SK-N-SH (cell line): ENCODE measurements at regions not wholly inside any gene's neighbourhood (a gene's known extent, or its start where the extent isn't known, plus 50 kb on each side); places are given as distances from the start of the nearest gene placed in this dataset.

Experiments used
- CTCF ChIA-PET: fragments of 300-600, 350-600 bp; formaldehyde crosslinking; extraction: SDS; loops from one replicate; lab custom pipeline; 2021; lab: Yijun Ruan, JAX
- POLR2A ChIA-PET: fragments of 350-600 bp; sonication (Branson Sonifier 250); formaldehyde crosslinking; extraction: SDS; loops from one replicate; lab custom pipeline; 2020; ENCODE audit warnings: antibody characterized with exemption, inconsistent platforms; lab: Yijun Ruan, JAX
- DNase-seq: peaks from one replicate; pipeline ENCODE4 v3.0.0; 2012
- H2AFZ ChIP-seq: fragments of 200-600 bp; sonication (generic); 2 replicates; pipeline ENCODE4 v1.8.1; 2016; ENCODE audit warnings: antibody characterized with exemption, mild to moderate bottlenecking, low read depth
- H3F3A ChIP-seq: fragments of 200-600 bp; sonication (generic); replicated peaks from 2 replicates; pipeline ENCODE3; 2016; ENCODE audit warnings: antibody characterized with exemption, mild to moderate bottlenecking; ENCODE audit not compliant: insufficient read depth
- H3K27ac ChIP-seq, 2 experiments: fragments of 200-500 bp in 1 of 2; fragments of 200-600 bp in 1 of 2; sonication (Bioruptor generic) in 1 of 2; sonication (generic), shearing (Covaris generic) in 1 of 2; 2 replicates each; pipeline versions ENCODE4 v1.5.1 to v1.6.1; 2014 to 2016; ENCODE audit warnings: low read depth in 2 of 2, inconsistent platforms in 1 of 2, low read length in 1 of 2, mild to moderate bottlenecking in 1 of 2, mixed read lengths in 1 of 2
- H3K27me3 ChIP-seq: fragments of 200-600 bp; sonication (generic), shearing (Covaris generic); 2 replicates; pipeline ENCODE4 v1.6.1; 2016; ENCODE audit warnings: mixed run types; ENCODE audit not compliant: insufficient read depth
- H3K36me3 ChIP-seq, 2 experiments: fragments of 200-500 bp in 1 of 2; fragments of 200-600 bp in 1 of 2; sonication (Bioruptor generic) in 1 of 2; sonication (generic) in 1 of 2; replicated peaks in 1 of 2; 2 replicates each; pipeline versions ENCODE3 to v1.5.1; 2014 to 2016; ENCODE audit warnings: low read length in 1 of 2, mild to moderate bottlenecking in 1 of 2; ENCODE audit not compliant: insufficient read depth in 2 of 2, control insufficient read depth in 1 of 2
- H3K4me1 ChIP-seq, 2 experiments: fragments of 200-500 bp in 1 of 2; fragments of 200-600 bp in 1 of 2; sonication (Bioruptor generic) in 1 of 2; sonication (generic), shearing (Covaris generic) in 1 of 2; 2 replicates each; pipeline versions ENCODE4 v1.5.1 to v1.6.1; 2014 to 2016; ENCODE audit warnings: low read depth in 1 of 2, low read length in 1 of 2, mixed run types in 1 of 2; ENCODE audit not compliant: insufficient read depth in 2 of 2, control insufficient read depth in 1 of 2
- H3K4me2 ChIP-seq: fragments of 200-600 bp; sonication (generic), shearing (Covaris generic); 2 replicates; pipeline ENCODE4 v1.6.1; 2017; ENCODE audit warnings: mixed run types
- H3K4me3 ChIP-seq, 2 experiments: fragments of 200-500 bp in 1 of 2; fragments of 200-600 bp in 1 of 2; sonication (Bioruptor generic) in 1 of 2; sonication (generic), shearing (Covaris generic) in 1 of 2; 2 replicates each; pipeline versions ENCODE4 v1.5.1 to v1.8.1; 2014 to 2016; ENCODE audit warnings: low read depth in 2 of 2, inconsistent platforms in 1 of 2, low read length in 1 of 2, mild to moderate bottlenecking in 1 of 2, mixed read lengths in 1 of 2, moderate library complexity in 1 of 2
- H3K79me2 ChIP-seq: fragments of 200-600 bp; sonication (generic); 2 replicates; pipeline ENCODE4 v1.8.1; 2017; ENCODE audit warnings: mild to moderate bottlenecking; ENCODE audit not compliant: insufficient read depth
- H3K9ac ChIP-seq: fragments of 200-600 bp; sonication (generic); 2 replicates; pipeline ENCODE4 v1.6.1; 2017; ENCODE audit warnings: mixed run types
- H3K9me2 ChIP-seq: fragments of 200-600 bp; sonication (generic); 2 replicates; pipeline ENCODE4 v1.6.1; 2017; ENCODE audit warnings: mixed run types
- H3K9me3 ChIP-seq: fragments of 200-600 bp; sonication (generic); 2 replicates; pipeline ENCODE4 v1.6.1; 2017; ENCODE audit warnings: mixed run types, mild to moderate bottlenecking, moderate library complexity
- H4K20me1 ChIP-seq: fragments of 200-600 bp; sonication (generic); 2 replicates; pipeline ENCODE4 v1.6.1; 2017; ENCODE audit warnings: mild to moderate bottlenecking, mixed run types; ENCODE audit not compliant: insufficient read depth
- CHD2 ChIP-seq: fragments of 150-350 bp; IDR thresholded peaks from 2 replicates; pipeline ENCODE4 v1.6.1; 2018; ENCODE audit warnings: low read length; ENCODE audit not compliant: partially characterized antibody
- ELF1 ChIP-seq: IDR thresholded peaks from 2 replicates; pipeline ENCODE4 v1.4.0; 2012
- EZH2phosphoT487 ChIP-seq: fragments of 200-600 bp; sonication (generic); IDR thresholded peaks from 2 replicates; pipeline ENCODE4 v1.6.1; 2017; ENCODE audit warnings: low read depth, mixed run types, mild to moderate bottlenecking, antibody characterized with exemption, moderate library complexity, borderline replicate concordance
- FOXM1 ChIP-seq: IDR thresholded peaks from 2 replicates; pipeline ENCODE4 v1.4.0; 2012; ENCODE audit warnings: low read depth, mild to moderate bottlenecking
- GABPA ChIP-seq: IDR thresholded peaks from 2 replicates; pipeline ENCODE4 v1.4.0; 2012; ENCODE audit warnings: low read depth, mild to moderate bottlenecking
- JUND ChIP-seq: IDR thresholded peaks from 2 replicates; pipeline ENCODE4 v1.4.0; 2012
- POLR2AphosphoS5 ChIP-seq: IDR thresholded peaks from 2 replicates; pipeline ENCODE4 v1.6.1; 2012; ENCODE audit warnings: low read depth, low read length
- RAD21 ChIP-seq: IDR thresholded peaks from 2 replicates; pipeline ENCODE4 v1.6.1; 2012; ENCODE audit warnings: mild to moderate bottlenecking, low read length
- RCOR1 ChIP-seq: fragments of 150-350 bp; IDR thresholded peaks from 2 replicates; pipeline ENCODE4 v1.6.1; 2017; ENCODE audit warnings: antibody characterized with exemption, low read length
- RFX5 ChIP-seq: IDR thresholded peaks from 2 replicates; pipeline ENCODE4 v1.6.1; 2012; ENCODE audit warnings: mild to moderate bottlenecking, improper control_type of control experiment, low read length
- SIN3A ChIP-seq: IDR thresholded peaks from 2 replicates; pipeline ENCODE4 v1.6.1; 2012; ENCODE audit warnings: low read depth, mild to moderate bottlenecking, low read length, moderate library complexity, borderline replicate concordance
- SMC3 ChIP-seq: IDR thresholded peaks from 2 replicates; pipeline ENCODE4 v1.6.1; 2012; ENCODE audit warnings: low read depth, low read length, improper control_type of control experiment
- TAF1 ChIP-seq: IDR thresholded peaks from 2 replicates; pipeline ENCODE4 v1.6.1; 2012; ENCODE audit warnings: low read depth, mild to moderate bottlenecking, low read length, moderate library complexity, borderline replicate concordance
- TCF12 ChIP-seq: IDR thresholded peaks from 2 replicates; pipeline ENCODE4 v1.4.0; 2012
- TEAD4 ChIP-seq: IDR thresholded peaks from 2 replicates; pipeline ENCODE4 v1.4.0; 2012; ENCODE audit warnings: mild to moderate bottlenecking, borderline replicate concordance; ENCODE audit not compliant: insufficient read depth
- YY1 ChIP-seq: IDR thresholded peaks from 2 replicates; pipeline ENCODE4 v1.4.0; 2012; ENCODE audit warnings: low read depth, mild to moderate bottlenecking
- WGBS: methylation state at CpG from one replicate; pipeline ENCODE4 v1.1.6; 2017; ENCODE audit warnings: low lambda C conversion rate; 5-methylcytosine and 5-hydroxymethylcytosine counted together
- TF ChIP-seq, protein P1 (sequence below): fragments of 200-600 bp; sonication (generic); IDR thresholded peaks from 2 replicates; pipeline ENCODE4 v1.6.1; 2017; ENCODE audit warnings: antibody characterized with exemption, mild to moderate bottlenecking, moderate library complexity
- TF ChIP-seq, protein P2 (sequence below): IDR thresholded peaks from 2 replicates; pipeline ENCODE4 v1.4.0; 2012; ENCODE audit warnings: low read depth
- TF ChIP-seq, protein P3 (sequence below): fragments of 150-350 bp; IDR thresholded peaks from 2 replicates; pipeline ENCODE4 v1.6.1; 2017; ENCODE audit warnings: antibody characterized with exemption, low read length, low read depth, borderline replicate concordance
- TF ChIP-seq, protein P4 (sequence below): IDR thresholded peaks from 2 replicates; pipeline ENCODE4 v1.4.0; 2012; ENCODE audit warnings: low read depth, borderline replicate concordance
- TF ChIP-seq, protein P5 (sequence below): IDR thresholded peaks from 2 replicates; pipeline ENCODE4; 2012

DNA sequence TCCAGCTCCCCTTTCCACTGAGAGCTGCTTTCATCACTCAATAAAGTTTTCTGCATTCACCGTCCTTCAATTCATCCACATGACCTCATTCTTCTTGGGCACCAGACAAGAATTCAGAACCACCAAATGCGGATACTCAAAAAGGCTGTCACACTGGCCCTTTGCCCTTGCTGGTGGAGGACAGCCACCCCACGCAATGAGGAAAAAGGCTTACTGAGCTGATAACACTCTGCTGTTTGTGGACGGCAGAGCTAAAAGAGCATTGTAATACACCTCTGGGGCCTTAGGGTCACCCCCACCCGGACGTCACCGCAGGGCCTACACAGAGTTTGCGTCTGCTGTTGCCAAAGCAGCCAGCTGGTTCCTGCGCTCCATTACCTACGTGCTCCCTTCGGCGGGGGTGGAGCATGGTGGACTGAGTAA, 51.2 kb upstream of the ZNF608 start (continued):
- TF ChIP-seq, protein P1, sequence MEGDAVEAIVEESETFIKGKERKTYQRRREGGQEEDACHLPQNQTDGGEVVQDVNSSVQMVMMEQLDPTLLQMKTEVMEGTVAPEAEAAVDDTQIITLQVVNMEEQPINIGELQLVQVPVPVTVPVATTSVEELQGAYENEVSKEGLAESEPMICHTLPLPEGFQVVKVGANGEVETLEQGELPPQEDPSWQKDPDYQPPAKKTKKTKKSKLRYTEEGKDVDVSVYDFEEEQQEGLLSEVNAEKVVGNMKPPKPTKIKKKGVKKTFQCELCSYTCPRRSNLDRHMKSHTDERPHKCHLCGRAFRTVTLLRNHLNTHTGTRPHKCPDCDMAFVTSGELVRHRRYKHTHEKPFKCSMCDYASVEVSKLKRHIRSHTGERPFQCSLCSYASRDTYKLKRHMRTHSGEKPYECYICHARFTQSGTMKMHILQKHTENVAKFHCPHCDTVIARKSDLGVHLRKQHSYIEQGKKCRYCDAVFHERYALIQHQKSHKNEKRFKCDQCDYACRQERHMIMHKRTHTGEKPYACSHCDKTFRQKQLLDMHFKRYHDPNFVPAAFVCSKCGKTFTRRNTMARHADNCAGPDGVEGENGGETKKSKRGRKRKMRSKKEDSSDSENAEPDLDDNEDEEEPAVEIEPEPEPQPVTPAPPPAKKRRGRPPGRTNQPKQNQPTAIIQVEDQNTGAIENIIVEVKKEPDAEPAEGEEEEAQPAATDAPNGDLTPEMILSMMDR: no peak
- TF ChIP-seq RCOR1 (no peak), CHD2 (no peak), EZH2phosphoT487 (no peak), RAD21 (no peak), RFX5 (no peak)

DNA sequence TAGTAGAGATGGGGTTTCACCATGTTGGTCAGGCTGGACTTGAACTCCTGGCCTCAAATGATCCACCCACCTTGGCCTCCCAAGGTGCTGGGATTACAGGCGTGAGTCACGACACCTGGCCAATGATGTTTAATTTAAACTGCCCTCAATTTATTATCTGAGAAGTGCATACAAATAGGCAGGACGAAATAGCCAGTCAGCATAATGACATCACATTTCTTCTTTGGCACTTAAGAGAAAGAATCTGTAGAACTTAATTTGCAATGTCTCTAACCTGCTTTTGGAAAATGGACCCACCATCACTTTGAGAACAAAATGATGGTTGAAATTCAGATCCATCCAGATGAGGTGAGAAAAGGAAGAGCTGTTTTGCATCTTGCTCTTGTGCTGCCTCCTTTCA, 52.5 kb upstream of the ZNF608 start:
- Histone ChIP-seq H3K79me2 (no peaks in the 10 kb centered on the region), H3F3A (no peaks in the 10 kb centered on the region), H3K27ac (no peak overlapping the region), H4K20me1 (no peaks in the 10 kb centered on the region), H3K36me3 (no peaks in the 10 kb centered on the region), H3K27me3 (no peaks in the 10 kb centered on the region), H3K9me2 (no peaks in the 10 kb centered on the region), H3K9ac (no peak overlapping the region), H3K9me3 (no peaks in the 10 kb centered on the region), H3K4me3 (no peak overlapping the region), H3K4me1 (no peaks in the 10 kb centered on the region), H2AFZ (no peak overlapping the region), H3K4me2 (no peak overlapping the region)
- TF ChIP-seq, protein P1: no peak
- TF ChIP-seq, protein P2, sequence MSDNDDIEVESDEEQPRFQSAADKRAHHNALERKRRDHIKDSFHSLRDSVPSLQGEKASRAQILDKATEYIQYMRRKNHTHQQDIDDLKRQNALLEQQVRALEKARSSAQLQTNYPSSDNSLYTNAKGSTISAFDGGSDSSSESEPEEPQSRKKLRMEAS: no peak
- TF ChIP-seq SMC3 (no peak), FOXM1 (no peak), TAF1 (no peak), TCF12 (no peak), TEAD4 (no peak), CHD2 (no peak), GABPA (no peak), ELF1 (no peak), POLR2AphosphoS5 (no peak), JUND (no peak), YY1 (no peak), SIN3A (no peak)
- TF ChIP-seq, protein P3, sequence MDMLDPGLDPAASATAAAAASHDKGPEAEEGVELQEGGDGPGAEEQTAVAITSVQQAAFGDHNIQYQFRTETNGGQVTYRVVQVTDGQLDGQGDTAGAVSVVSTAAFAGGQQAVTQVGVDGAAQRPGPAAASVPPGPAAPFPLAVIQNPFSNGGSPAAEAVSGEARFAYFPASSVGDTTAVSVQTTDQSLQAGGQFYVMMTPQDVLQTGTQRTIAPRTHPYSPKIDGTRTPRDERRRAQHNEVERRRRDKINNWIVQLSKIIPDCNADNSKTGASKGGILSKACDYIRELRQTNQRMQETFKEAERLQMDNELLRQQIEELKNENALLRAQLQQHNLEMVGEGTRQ: no peak
- TF ChIP-seq, protein P4, sequence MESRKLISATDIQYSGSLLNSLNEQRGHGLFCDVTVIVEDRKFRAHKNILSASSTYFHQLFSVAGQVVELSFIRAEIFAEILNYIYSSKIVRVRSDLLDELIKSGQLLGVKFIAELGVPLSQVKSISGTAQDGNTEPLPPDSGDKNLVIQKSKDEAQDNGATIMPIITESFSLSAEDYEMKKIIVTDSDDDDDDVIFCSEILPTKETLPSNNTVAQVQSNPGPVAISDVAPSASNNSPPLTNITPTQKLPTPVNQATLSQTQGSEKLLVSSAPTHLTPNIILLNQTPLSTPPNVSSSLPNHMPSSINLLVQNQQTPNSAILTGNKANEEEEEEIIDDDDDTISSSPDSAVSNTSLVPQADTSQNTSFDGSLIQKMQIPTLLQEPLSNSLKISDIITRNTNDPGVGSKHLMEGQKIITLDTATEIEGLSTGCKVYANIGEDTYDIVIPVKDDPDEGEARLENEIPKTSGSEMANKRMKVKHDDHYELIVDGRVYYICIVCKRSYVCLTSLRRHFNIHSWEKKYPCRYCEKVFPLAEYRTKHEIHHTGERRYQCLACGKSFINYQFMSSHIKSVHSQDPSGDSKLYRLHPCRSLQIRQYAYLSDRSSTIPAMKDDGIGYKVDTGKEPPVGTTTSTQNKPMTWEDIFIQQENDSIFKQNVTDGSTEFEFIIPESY: no peak
- TF ChIP-seq, protein P5, sequence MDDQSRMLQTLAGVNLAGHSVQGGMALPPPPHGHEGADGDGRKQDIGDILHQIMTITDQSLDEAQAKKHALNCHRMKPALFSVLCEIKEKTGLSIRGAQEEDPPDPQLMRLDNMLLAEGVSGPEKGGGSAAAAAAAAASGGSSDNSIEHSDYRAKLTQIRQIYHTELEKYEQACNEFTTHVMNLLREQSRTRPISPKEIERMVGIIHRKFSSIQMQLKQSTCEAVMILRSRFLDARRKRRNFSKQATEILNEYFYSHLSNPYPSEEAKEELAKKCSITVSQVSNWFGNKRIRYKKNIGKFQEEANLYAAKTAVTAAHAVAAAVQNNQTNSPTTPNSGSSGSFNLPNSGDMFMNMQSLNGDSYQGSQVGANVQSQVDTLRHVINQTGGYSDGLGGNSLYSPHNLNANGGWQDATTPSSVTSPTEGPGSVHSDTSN: no peak
- no peak for DNase-seq
- ChIA-PET POLR2A (no interaction called here), CTCF (interaction anchor here (1.4 kb wide), 1 partner anchor 8 kb away, joined by 3 read pairs; no protein-coding TSS in a partner anchor)
- WGBS: 94% methylated on average over 3 of the region's 3 CpGs
